KMS-11 (cell line): ENCODE measurements at regions not wholly inside any gene's neighbourhood (a gene's known extent, or its start where the extent isn't known, plus 50 kb on each side); places are given as distances from the start of the nearest gene placed in this dataset.

Experiments
- H2AFZ ChIP-seq: fragments of 200-600 bp; sonication (generic); 2 replicates; pipeline ENCODE4 v1.6.1; 2016; ENCODE audit warnings: antibody characterized with exemption, mixed run types, low read depth
- H3K27ac ChIP-seq: fragments of 200-600 bp; sonication (generic); 2 replicates; pipeline ENCODE4 v1.6.1; 2016; ENCODE audit warnings: mild to moderate bottlenecking, mixed run types
- H3K27me3 ChIP-seq: fragments of 200-600 bp; sonication (generic); 2 replicates; pipeline ENCODE4 v1.6.1; 2017; ENCODE audit warnings: mild to moderate bottlenecking, low read depth, mixed run types, moderate library complexity; ENCODE audit not compliant: insufficient read depth
- H3K36me3 ChIP-seq: fragments of 200-600 bp; sonication (generic); 2 replicates; pipeline ENCODE4 v1.6.1; 2017; ENCODE audit warnings: mild to moderate bottlenecking, mixed run types; ENCODE audit not compliant: insufficient read depth
- H3K4me1 ChIP-seq: fragments of 200-600 bp; sonication (generic); 2 replicates; pipeline ENCODE4 v1.6.1; 2016; ENCODE audit warnings: mild to moderate bottlenecking, low read depth, mixed run types; ENCODE audit not compliant: poor library complexity, severe bottlenecking
- H3K4me2 ChIP-seq: fragments of 200-600 bp; sonication (generic); 2 replicates; pipeline ENCODE4 v1.7.0; 2016; ENCODE audit warnings: mild to moderate bottlenecking, mixed run types
- H3K4me3 ChIP-seq: fragments of 200-600 bp; sonication (generic); IDR thresholded peaks from 2 replicates; pipeline ENCODE4 v1.6.1; 2017; ENCODE audit warnings: low read depth, low read length, mixed read lengths; ENCODE audit not compliant: insufficient read depth
- H3K79me2 ChIP-seq: fragments of 200-600 bp; sonication (generic); 2 replicates; pipeline ENCODE4 v1.6.1; 2016; ENCODE audit warnings: low read depth, mixed run types; ENCODE audit not compliant: insufficient read depth
- H3K9ac ChIP-seq: fragments of 200-600 bp; sonication (generic); 2 replicates; pipeline ENCODE4 v1.6.1; 2016; ENCODE audit warnings: mild to moderate bottlenecking, mixed run types
- H4K20me1 ChIP-seq: fragments of 200-600 bp; sonication (generic); 2 replicates; pipeline ENCODE4 v1.6.1; 2016; ENCODE audit warnings: mild to moderate bottlenecking, mixed run types; ENCODE audit not compliant: insufficient read depth
- CTCF ChIP-seq: fragments of 200-600 bp; sonication (generic); conservative IDR thresholded peaks from 2 replicates; pipeline ENCODE4 v1.6.1; 2017; ENCODE audit warnings: low read depth, mild to moderate bottlenecking, antibody characterized with exemption, low read length, moderate library complexity, mixed read lengths

GRCh38 chr6:43968110-43968965 lies 158.9 kb downstream of the MRPL14 start:
- Histone ChIP-seq H3K4me2 (no peak overlapping the region), H3K27ac (no peak overlapping the region), H4K20me1 (no peaks in the 10 kb centered on the region), H3K79me2 (no peaks in the 10 kb centered on the region), H3K27me3 (no peaks in the 10 kb centered on the region), H2AFZ (no peak overlapping the region), H3K4me1 (no peaks in the 10 kb centered on the region), H3K36me3 (no peaks in the 10 kb centered on the region), H3K4me3 (no peak overlapping the region), H3K9ac (no peak overlapping the region)
- no peak for TF ChIP-seq CTCF

GRCh38 chr6:43967719-43968091 lies 159.5 kb downstream of the MRPL14 start:
- H4K20me1 ChIP-seq: no peaks in the 10 kb centered on the region
- H3K4me3 ChIP-seq: no peak overlapping the region
- no peak overlapping the region for H3K9ac ChIP-seq
- no peaks in the 10 kb centered on the region for H3K27me3 ChIP-seq
- H3K36me3 ChIP-seq: no peaks in the 10 kb centered on the region
- no peak overlapping the region for H3K27ac ChIP-seq
- no peak overlapping the region for H3K4me2 ChIP-seq
- no peak overlapping the region for H2AFZ ChIP-seq
- H3K79me2 ChIP-seq: no peaks in the 10 kb centered on the region
- no peaks in the 10 kb centered on the region for H3K4me1 ChIP-seq
- no peak for TF ChIP-seq CTCF

- Histone ChIP-seq H2AFZ (no peak overlapping the region), H3K79me2 (no peaks in the 10 kb centered on the region), H4K20me1 (no peaks in the 10 kb centered on the region), H3K4me1 (no peaks in the 10 kb centered on the region), H3K4me2 (no peak overlapping the region), H3K9ac (no peak overlapping the region), H3K36me3 (no peaks in the 10 kb centered on the region), H3K27me3 (no peaks in the 10 kb centered on the region), H3K27ac (no peak overlapping the region), H3K4me3 (no peak overlapping the region)
- no peak for TF ChIP-seq CTCF
Measured at GRCh38 chr6:43966853-43967718, 160.2 kb downstream of the MRPL14 start.

GRCh38 chr6:43966374-43966658 lies 160.9 kb downstream of the MRPL14 start:
- H3K27ac ChIP-seq: no peak overlapping the region
- no peaks in the 10 kb centered on the region for H3K36me3 ChIP-seq
- H4K20me1 ChIP-seq: no peaks in the 10 kb centered on the region
- H2AFZ ChIP-seq: no peak overlapping the region
- no peak overlapping the region for H3K4me3 ChIP-seq
- H3K4me2 ChIP-seq: no peak overlapping the region
- H3K27me3 ChIP-seq: no peaks in the 10 kb centered on the region
- H3K79me2 ChIP-seq: no peaks in the 10 kb centered on the region
- no peak overlapping the region for H3K9ac ChIP-seq
- no peak for TF ChIP-seq CTCF
- no peaks in the 10 kb centered on the region for H3K4me1 ChIP-seq
